Heart left ventricle (tissue), 16 donors: ENCODE measurements at regions not wholly inside any gene's neighbourhood (a gene's known extent, or its start where the extent isn't known, plus 50 kb on each side); places are given as distances from the start of the nearest gene placed in this dataset.

Experiments
- ATAC-seq, 4 donors: fragments of 200-7000 bp; cut with Tn5 transposase; one replicate each; pipeline ENCODE4 v1.9.1; 2020 to 2022; ENCODE audit warnings: moderate library complexity in 4 of 4, mild to moderate bottlenecking in 3 of 4, moderate number of reproducible peaks in 1 of 4
- DNase-seq, 5 donors: peaks; one replicate each; pipeline ENCODE4 v3.0.0-alpha.2; 2020
- H3K27ac ChIP-seq, 12 donors: fragments of 200-600 bp; sonication (generic) in 4 of 12; one replicate each; pipeline versions ENCODE4 v1.5.0 to v1.8.0; 2016 to 2022; ENCODE audit warnings: mild to moderate bottlenecking in 2 of 12
- H3K27me3 ChIP-seq, 9 donors: fragments of 200-600 bp; sonication (generic) in 2 of 9; one replicate each; pipeline versions ENCODE4 v1.5.1 to v1.8.0; 2016 to 2022; ENCODE audit warnings: mild to moderate bottlenecking in 3 of 9
- H3K36me3 ChIP-seq, 9 donors: fragments of 200-600 bp; sonication (generic) in 2 of 9; one replicate each; pipeline versions ENCODE4 v1.5.0 to v1.8.0; 2018 to 2022; ENCODE audit warnings: mild to moderate bottlenecking in 2 of 9
- H3K4me1 ChIP-seq, 12 donors: fragments of 200-600 bp; sonication (generic) in 4 of 12; one replicate each; pipeline versions ENCODE4 v1.5.0 to v1.8.0; 2016 to 2022; ENCODE audit warnings: mild to moderate bottlenecking in 3 of 12
- H3K4me3 ChIP-seq, 12 donors: fragments of 200-600 bp; sonication (generic) in 4 of 12; one replicate each; pipeline versions ENCODE4 v1.5.0 to v1.8.0; 2017 to 2022; ENCODE audit warnings: mild to moderate bottlenecking in 9 of 12, moderate library complexity in 4 of 12
- H3K9me3 ChIP-seq, 12 donors: fragments of 200-600 bp; sonication (generic) in 4 of 12; one replicate each; pipeline versions ENCODE4 v1.5.0 to v1.8.0; 2016 to 2022; ENCODE audit warnings: mild to moderate bottlenecking in 1 of 12
- CTCF ChIP-seq, 12 donors: fragments of 200-600 bp; sonication (generic) in 4 of 12; IDR thresholded peaks; one replicate each; pipeline versions ENCODE4 v1.5.0 to v1.8.0; 2018 to 2022; ENCODE audit warnings: antibody characterized with exemption in 12 of 12, mild to moderate bottlenecking in 5 of 12
- POLR2A ChIP-seq, 2 donors: fragments of 450-650 bp; IDR thresholded peaks; one replicate each; pipeline ENCODE4 v1.6.1; 2017; ENCODE audit warnings: antibody characterized with exemption in 2 of 2, mild to moderate bottlenecking in 2 of 2, moderate library complexity in 2 of 2
- WGBS, 4 donors: extraction: QIAGEN DNeasy Blood & Tissue Kit in 2 of 4; methylation state at CpG; one replicate each; pipeline versions ENCODE4 v1.1.5 to v1.1.7; 2013 to 2018; 5-methylcytosine and 5-hydroxymethylcytosine counted together
- intact Hi-C, 10 donors: fragments of 100-400 bp; cut with DNase I; formaldehyde crosslinking; loops; one replicate each; pipeline versions ENCODE4 v1.11.1 to v1.14.2; 2022
- donor health status: ischemic (EF 13 %, LVEDD 7.1; RV severe dilation, severe dysfunction).
- donor health status: healthy with polysubstance abuse.
- donor health status: DM: no; HTN: yes; CAD: no.
- donor health status: DM: no; HTN: no; CAD: no.
- donor health status: ischemic (EF 25% LVEDD 6.9; RV normal size, moderate dysfunction).
- donor health status: ischemic (EF 25% LVEDD 5.7; RV mildly dilated, moderate dysfunction).
- donor health status: healthy.
- donor health status: DM: yes; HTN: yes; CAD: no.
- donor health status: ischemic (EF 35%, LVEDD 5.7; RV mildly dilated, moderate dysfunction).
- donor health status: nonischemic (EF 11% LVEDD 7.7; RV severe dilation, severe dysfunction).
- donor health status: DM: yes; HTN: yes; CAD: no.
- donor health status: PGD.
- donor health status: ischemic (EF 29% LVEDD 5.4; RV normal size, mild dysfunction).
- donor health status: nonischemic (EF 23%, LVEDD 6.1; RV moderate dilation, normal function).

DNA sequence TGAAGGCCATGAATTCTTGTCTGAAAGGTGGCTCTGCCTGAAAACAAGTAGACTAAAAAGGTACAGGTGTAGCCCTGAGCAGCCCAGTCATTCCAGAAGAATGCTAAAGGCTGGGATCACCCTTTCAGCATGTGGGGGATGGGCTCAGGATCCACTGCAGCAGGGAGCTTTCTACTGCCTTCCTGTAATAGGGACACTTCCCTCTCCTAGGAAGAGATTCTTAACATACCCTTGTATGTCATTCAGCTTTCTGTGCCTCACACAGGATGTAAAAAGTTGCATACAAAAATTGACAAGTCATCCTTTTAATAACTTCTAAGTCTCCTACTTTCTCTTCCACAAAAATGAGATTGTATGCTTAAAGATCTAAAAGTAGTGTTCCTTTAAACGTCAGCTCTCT, 123.3 kb downstream of the ZNF518B start:
- no peak for TF ChIP-seq POLR2A (IDR thresholded peaks at IDR 0.05)
- no peak for TF ChIP-seq CTCF (IDR thresholded peaks at IDR 0.05)
- intact Hi-C loops: no loop called here
- Histone ChIP-seq H3K4me3 (no peak overlapping the region), H3K4me1 (peaks cover 0 to 3% (median 0%) of the 10 kb centered on the region in 12 donors), H3K27ac (no peak overlapping the region), H3K36me3 (no peaks in the 10 kb centered on the region), H3K27me3 (peaks cover 0 to 4% (median 0%) of the 10 kb centered on the region in 9 donors), H3K9me3 (no peaks in the 10 kb centered on the region)
- ATAC-seq (no peak), DNase-seq (no peak)
- WGBS, 4 donors: 51 to 56% (median 55%) methylated on average over 1 of the region's 1 CpG

DNA sequence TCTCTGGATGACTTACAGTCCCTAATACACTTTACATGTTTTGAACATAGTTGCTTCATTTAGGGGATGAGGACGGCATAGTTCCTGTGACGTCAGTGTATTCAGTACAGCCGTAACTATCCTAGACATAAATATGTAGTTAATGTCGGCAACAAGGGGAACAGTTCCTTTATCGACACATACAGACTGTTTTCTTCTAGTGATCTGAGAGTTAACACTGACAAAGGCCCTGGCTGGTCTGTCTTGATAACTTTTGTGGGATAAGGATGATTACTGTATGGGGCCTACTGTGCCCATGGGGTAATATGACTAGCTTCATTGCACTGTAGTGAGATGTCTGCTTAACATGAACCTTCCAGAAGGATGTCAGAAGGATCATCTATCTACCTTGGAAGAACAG, 131.2 kb downstream of the ZNF518B start:
- no peak for DNase-seq
- no peak overlapping the region for H3K27ac ChIP-seq

GRCh38 chr4:10321931-10322330, 135.3 kb downstream of the ZNF518B start:
- DNase-seq: no peak
- ATAC-seq: no peak
- H3K4me3 ChIP-seq: no peak overlapping the region
- H3K27me3 ChIP-seq: peaks cover 0 to 7% (median 0%) of the 10 kb centered on the region in 9 donors
- no peak overlapping the region for H3K27ac ChIP-seq
- intact Hi-C loops: no loop called here
- H3K9me3 ChIP-seq: no peaks in the 10 kb centered on the region
- H3K4me1 ChIP-seq: no peaks in the 10 kb centered on the region
- TF ChIP-seq CTCF (IDR thresholded peaks at IDR 0.05) (no peak), POLR2A (IDR thresholded peaks at IDR 0.05) (no peak)
- no peaks in the 10 kb centered on the region for H3K36me3 ChIP-seq
- 53 to 70% (median 60%) methylated on average over 2 of the region's 2 CpGs for WGBS, 4 donors

More for the DNA sequence above, 131.2 kb downstream of the ZNF518B start:
- no peak for ATAC-seq
- no peak overlapping the region for H3K4me3 ChIP-seq
- no peaks in the 10 kb centered on the region for H3K36me3 ChIP-seq
- peaks cover 0 to 7% (median 0%) of the 10 kb centered on the region in 9 donors for H3K27me3 ChIP-seq
- WGBS, 4 donors: 84 to 96% (median 86%) methylated on average over 5 of the region's 5 CpGs
- no peaks in the 10 kb centered on the region for H3K9me3 ChIP-seq
- H3K4me1 ChIP-seq: no peaks in the 10 kb centered on the region
- intact Hi-C loops: no loop called here
- TF ChIP-seq CTCF (IDR thresholded peaks at IDR 0.05): no peak
- no peak for TF ChIP-seq POLR2A (IDR thresholded peaks at IDR 0.05)

- no peaks in the 10 kb centered on the region for H3K9me3 ChIP-seq
- no peak for DNase-seq
- H3K4me3 ChIP-seq: no peak overlapping the region
- intact Hi-C loops: no loop called here
- WGBS, 4 donors: 70 to 81% (median 75%) methylated on average over 4 of the region's 4 CpGs
- ATAC-seq: no peak
- H3K4me1 ChIP-seq: no peaks in the 10 kb centered on the region
- peaks cover 0 to 4% (median 0%) of the 10 kb centered on the region in 9 donors for H3K27me3 ChIP-seq
- TF ChIP-seq POLR2A (IDR thresholded peaks at IDR 0.05) (no peak), CTCF (IDR thresholded peaks at IDR 0.05) (no peak)
- no peak overlapping the region for H3K27ac ChIP-seq
- no peaks in the 10 kb centered on the region for H3K36me3 ChIP-seq
These were observed 137.1 kb downstream of the ZNF518B start for GRCh38 chr4:10320130-10320529.
